ENCODE measurements at regions not wholly inside any gene's neighbourhood (a gene's known extent, or its start where the extent isn't known, plus 50 kb on each side); places are given as distances from the start of the nearest gene placed in this dataset.

DNA sequence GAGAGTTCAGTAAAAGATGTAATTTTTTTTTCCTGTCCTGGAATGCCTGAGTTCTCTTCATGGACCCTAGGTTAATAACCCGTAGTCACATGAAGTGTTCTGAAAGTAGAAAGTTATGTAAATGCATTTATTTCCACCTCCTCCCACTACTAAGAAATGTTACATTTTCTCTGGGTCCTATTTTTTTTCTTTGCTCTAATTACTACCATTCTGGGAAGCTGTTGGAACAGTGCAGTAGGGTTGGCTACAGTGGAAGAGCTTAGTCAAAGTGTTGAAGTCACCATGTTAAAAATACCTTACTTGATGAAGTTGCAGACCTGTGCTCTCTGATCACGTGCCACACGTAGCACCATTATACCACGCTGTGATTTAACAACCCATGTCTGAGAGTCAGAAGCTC lies 153.8 kb upstream of the TSC22D2 start:
- WGBS, 2 experiments (ENCODE audit: extremely low coverage in 1 of 2, insufficient coverage in 1 of 2, insufficient read length in 1 of 2, insufficient replicate concordance in 2 of 2, low coverage in 1 of 2, low lambda C conversion rate in 2 of 2, missing lambda C conversion rate in 1 of 2), result 83% methylated on average over 4 of the region's 4 CpGs; no CpG with 5 or more reads in 1 of the 2 experiments
- no peak overlapping the region for H3K4me2 ChIP-seq (ENCODE audit: insufficient read depth in 1 of 2, low read depth in 2 of 2, low read length in 2 of 2)
- no peak overlapping the region for H4K8ac ChIP-seq (ENCODE audit: extremely low read depth, insufficient read depth, low read length)
- H3K4ac ChIP-seq (replicated peaks; ENCODE audit: insufficient read length, low read depth, low read length), result no peak overlapping the region
- no peak overlapping the region for H2BK20ac ChIP-seq (ENCODE audit: low read length)
- H3K4me3 ChIP-seq (ENCODE audit: extremely low read depth in 1 of 4, insufficient read depth in 2 of 4, low read depth in 3 of 4, low read length in 4 of 4), result no peak overlapping the region
- no peak overlapping the region for H2BK5ac ChIP-seq (ENCODE audit: low read depth, low read length)
- no peak overlapping the region for H2BK15ac ChIP-seq (ENCODE audit: low read length)
- H2BK120ac ChIP-seq (replicated peaks; ENCODE audit: low read depth, low read length), result no peak overlapping the region
- H3K4me1 ChIP-seq (replicated peaks in 1 of 4; ENCODE audit: control insufficient read depth in 3 of 4, insufficient read depth in 4 of 4, low read length in 3 of 4), result no peaks in the 10 kb centered on the region; a peak in 1 of 7 replicates
- no peaks in the 10 kb centered on the region for H3K9me3 ChIP-seq (ENCODE audit: insufficient read depth in 2 of 2, low read depth in 1 of 2, low read length in 1 of 2)
- no peak for FAIRE-seq
- H3K27ac ChIP-seq (ENCODE audit: low read depth, low read length), result no peak overlapping the region
- no peaks in the 10 kb centered on the region for H3K27me3 ChIP-seq (replicated peaks in 1 of 4; ENCODE audit: control insufficient read depth in 3 of 4, extremely low read depth in 1 of 4, insufficient read depth in 3 of 4, low read length in 3 of 4)
- H2AFZ ChIP-seq (ENCODE audit: low read length), result peak overlapping the region; percentile 27; the same call in 1 of the 2 replicates
- no peak overlapping the region for H3K9ac ChIP-seq (replicated peaks in 1 of 4; ENCODE audit: extremely low read depth in 1 of 4, low read depth in 3 of 4, low read length in 3 of 4)
- no peak overlapping the region for H2AK5ac ChIP-seq (ENCODE audit: low read depth, low read length)
- H4K91ac ChIP-seq (replicated peaks; ENCODE audit: insufficient read length, low read length), result no peak overlapping the region
- H4K5ac ChIP-seq (ENCODE audit: insufficient read length, low read depth, low read length), result no peak overlapping the region
- CTCF ChIA-PET (ENCODE audit: partially characterized antibody), result interaction anchor here (0.5 to 5.3 kb wide), 2 partner anchors 15 to 49 kb away, joined by 3 to 20 read pairs; no protein-coding TSS in a partner anchor
- H3K79me2 ChIP-seq (ENCODE audit: control insufficient read depth in 1 of 2, insufficient read depth in 2 of 2, low read length in 2 of 2), result no peaks in the 10 kb centered on the region
- H3K18ac ChIP-seq (ENCODE audit: extremely low read depth, low read length), result no peak overlapping the region
- no peak overlapping the region for H3K14ac ChIP-seq (ENCODE audit: insufficient read length)
- H3K79me1 ChIP-seq (ENCODE audit: low read depth, low read length), result no peaks in the 10 kb centered on the region
- H3K56ac ChIP-seq (replicated peaks; ENCODE audit: insufficient read length, low read depth, low read length), result no peak overlapping the region
- H2BK12ac ChIP-seq (ENCODE audit: low read depth, low read length), result no peak overlapping the region
- H3K23me2 ChIP-seq (ENCODE audit: low read depth, low read length), result no peaks in the 10 kb centered on the region
- no peaks in the 10 kb centered on the region for H3K36me3 ChIP-seq (ENCODE audit: control insufficient read depth in 2 of 4, insufficient read depth in 4 of 4, low read length in 3 of 4)
- no peaks in the 10 kb centered on the region for H4K20me1 ChIP-seq (replicated peaks in 1 of 2; ENCODE audit: control insufficient read depth in 1 of 2, insufficient read depth in 2 of 2, low read length in 2 of 2)
- POLR2A ChIA-PET (ENCODE audit: partially characterized antibody), result interaction anchor here (1.1 kb wide), 1 partner anchor 16 kb away, joined by 3 read pairs; no protein-coding TSS in a partner anchor
- DNase-seq (ENCODE audit: low read depth in 1 of 2, low spot score in 2 of 2), result no peak
- no peak overlapping the region for H3K23ac ChIP-seq (ENCODE audit: insufficient read length)
- TF ChIP-seq HDAC2 (IDR thresholded peaks at IDR 0.05; ENCODE audit: borderline replicate concordance in 1 of 2, low read depth in 2 of 2, low read length in 2 of 2) (no peak), ASH2L (IDR thresholded peaks at IDR 0.05; ENCODE audit: low read length) (no peak), CHD1 (IDR thresholded peaks at IDR 0.05; ENCODE audit: low read depth, low read length) (no peak), TEAD4 (IDR thresholded peaks at IDR 0.05; ENCODE audit: low read depth, low read length) (no peak), CBX8 (IDR thresholded peaks at IDR 0.05; ENCODE audit: borderline replicate concordance, low read depth, low read length) (no peak), RAD21 (IDR thresholded peaks at IDR 0.05 in 1 of 2, conservative IDR thresholded peaks at IDR 0.05 in 1 of 2; ENCODE audit: low read depth in 2 of 2, low read length in 2 of 2) (no peak), NRF1 (IDR thresholded peaks at IDR 0.05; ENCODE audit: low read depth, low read length) (no peak), EP300 (IDR thresholded peaks at IDR 0.05; ENCODE audit: borderline replicate concordance in 1 of 2, low read depth in 2 of 2, low read length in 2 of 2) (no peak), SP2 (IDR thresholded peaks at IDR 0.05; ENCODE audit: low read length) (no peak)
- TF ChIP-seq, protein P1, sequence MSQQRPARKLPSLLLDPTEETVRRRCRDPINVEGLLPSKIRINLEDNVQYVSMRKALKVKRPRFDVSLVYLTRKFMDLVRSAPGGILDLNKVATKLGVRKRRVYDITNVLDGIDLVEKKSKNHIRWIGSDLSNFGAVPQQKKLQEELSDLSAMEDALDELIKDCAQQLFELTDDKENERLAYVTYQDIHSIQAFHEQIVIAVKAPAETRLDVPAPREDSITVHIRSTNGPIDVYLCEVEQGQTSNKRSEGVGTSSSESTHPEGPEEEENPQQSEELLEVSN (IDR thresholded peaks at IDR 0.05), result no peak
- TF ChIP-seq, protein P2, sequence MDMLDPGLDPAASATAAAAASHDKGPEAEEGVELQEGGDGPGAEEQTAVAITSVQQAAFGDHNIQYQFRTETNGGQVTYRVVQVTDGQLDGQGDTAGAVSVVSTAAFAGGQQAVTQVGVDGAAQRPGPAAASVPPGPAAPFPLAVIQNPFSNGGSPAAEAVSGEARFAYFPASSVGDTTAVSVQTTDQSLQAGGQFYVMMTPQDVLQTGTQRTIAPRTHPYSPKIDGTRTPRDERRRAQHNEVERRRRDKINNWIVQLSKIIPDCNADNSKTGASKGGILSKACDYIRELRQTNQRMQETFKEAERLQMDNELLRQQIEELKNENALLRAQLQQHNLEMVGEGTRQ (IDR thresholded peaks at IDR 0.05; ENCODE audit: low read length), result no peak
